UCSD-AML1 (cell line): ENCODE measurements at regions not wholly inside any gene's neighbourhood (a gene's known extent, or its start where the extent isn't known, plus 50 kb on each side); places are given as distances from the start of the nearest gene placed in this dataset.

Source experiments
- DNase-seq: peaks from one replicate; lab custom pipeline; 2025; ENCODE audit not compliant: unreplicated experiment; lab: John Stamatoyannopoulos, UW

- DNase-seq: no peak
These were observed 53.8 kb upstream of the INHBA start for GRCh38 chr7:41756650-41757182.

DNA sequence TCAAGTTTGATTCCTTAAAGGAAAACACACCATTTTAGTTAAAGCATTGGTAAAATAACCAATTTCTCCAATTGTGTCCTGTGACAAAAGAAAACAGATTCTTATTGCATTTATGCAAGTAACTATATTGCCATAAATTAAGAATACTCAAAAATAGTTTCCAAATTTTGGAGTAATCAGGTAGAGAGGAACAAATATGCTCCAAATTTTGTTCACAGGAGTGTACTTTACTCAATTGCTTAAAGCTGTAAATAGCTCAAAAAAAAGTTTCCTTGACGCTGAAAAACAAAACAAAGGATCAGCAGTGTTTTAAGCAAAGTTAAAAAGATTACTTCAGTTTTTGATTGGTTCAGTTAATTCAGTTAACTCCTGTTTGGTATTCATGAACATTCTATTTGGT is 52.2 kb upstream of the INHBA start:
- DNase-seq: no peak

- DNase-seq: no peak
These were observed 51.2 kb upstream of the INHBA start for GRCh38 chr7:41754046-41754445.
